AG09319 (cell line): ENCODE measurements at regions not wholly inside any gene's neighbourhood (a gene's known extent, or its start where the extent isn't known, plus 50 kb on each side); places are given as distances from the start of the nearest gene placed in this dataset.

Source experiments
- DNase-seq: peaks from one replicate; pipeline ENCODE4 v3.0.0-alpha.2; 2010; ENCODE audit warnings: low read depth; ENCODE audit errors: extremely low read depth
- CTCF ChIP-seq: IDR thresholded peaks from 2 replicates; pipeline ENCODE4 v1.5.1; 2011; ENCODE audit warnings: low read depth, mild to moderate bottlenecking, inconsistent platforms, low read length, moderate library complexity

GRCh38 chr3:110375751-110376518, 695.7 kb upstream of the NECTIN3 start:
- no peak for TF ChIP-seq CTCF
- DNase-seq, result no peak

DNA sequence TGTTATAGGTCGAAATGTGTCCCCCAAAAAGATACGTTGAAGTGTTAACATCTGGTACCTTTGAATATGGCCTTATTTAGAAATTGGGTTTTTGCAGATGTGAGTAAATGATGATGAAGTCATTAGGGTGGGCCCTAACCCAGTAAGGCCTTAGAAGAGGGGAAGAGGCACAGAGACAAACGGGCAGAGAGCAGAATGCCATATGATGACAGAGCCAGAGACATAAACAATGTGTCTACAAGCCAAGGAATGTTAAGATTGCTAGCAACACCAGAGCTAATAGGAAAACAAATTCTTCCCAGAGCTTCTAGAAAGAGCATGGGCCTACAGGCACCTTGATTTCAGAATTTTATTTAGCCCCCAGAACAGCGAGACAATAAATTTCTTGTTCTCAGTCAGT, 693.1 kb upstream of the NECTIN3 start:
- no peak for DNase-seq
- TF ChIP-seq CTCF, result no peak

DNA sequence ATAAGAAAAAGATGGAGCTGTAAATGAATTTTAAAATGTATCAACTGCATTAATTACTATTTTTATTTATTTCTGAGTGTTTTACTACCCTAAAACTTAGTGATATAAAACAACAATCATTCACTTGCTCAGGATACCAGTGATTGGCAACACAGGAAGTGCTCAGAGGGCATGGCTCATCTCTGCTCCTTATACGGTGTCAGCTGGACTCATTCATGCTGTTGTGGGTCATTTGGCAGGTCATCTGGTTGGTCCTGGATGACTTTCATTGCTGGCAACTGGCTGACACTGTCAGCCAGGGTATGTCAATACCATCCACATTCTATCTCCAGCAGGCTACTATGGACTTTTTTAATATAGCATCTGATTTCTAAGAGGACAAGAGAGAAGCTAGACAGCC, 689.6 kb upstream of the NECTIN3 start:
- no peak for TF ChIP-seq CTCF
- no peak for DNase-seq

DNA sequence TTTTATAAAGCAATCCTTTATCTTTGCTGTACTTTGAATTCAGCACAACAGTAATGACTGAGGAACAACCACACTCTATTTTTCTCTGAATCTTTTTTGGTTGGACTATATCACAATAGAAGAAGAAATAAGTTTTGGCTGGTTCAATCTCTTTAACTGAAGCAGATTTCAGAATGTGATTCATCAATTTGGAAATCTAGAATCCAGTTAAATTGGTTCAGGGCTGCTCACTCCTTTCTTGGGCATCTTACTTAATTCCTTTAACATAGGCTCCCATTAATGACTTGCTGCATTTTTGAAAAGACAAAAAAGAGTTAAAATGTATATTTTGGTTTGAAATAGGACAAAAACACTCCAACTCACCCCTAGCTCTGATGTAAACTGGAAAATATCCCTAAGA, 688.3 kb upstream of the NECTIN3 start:
- no peak for DNase-seq
- no peak for TF ChIP-seq CTCF

DNA sequence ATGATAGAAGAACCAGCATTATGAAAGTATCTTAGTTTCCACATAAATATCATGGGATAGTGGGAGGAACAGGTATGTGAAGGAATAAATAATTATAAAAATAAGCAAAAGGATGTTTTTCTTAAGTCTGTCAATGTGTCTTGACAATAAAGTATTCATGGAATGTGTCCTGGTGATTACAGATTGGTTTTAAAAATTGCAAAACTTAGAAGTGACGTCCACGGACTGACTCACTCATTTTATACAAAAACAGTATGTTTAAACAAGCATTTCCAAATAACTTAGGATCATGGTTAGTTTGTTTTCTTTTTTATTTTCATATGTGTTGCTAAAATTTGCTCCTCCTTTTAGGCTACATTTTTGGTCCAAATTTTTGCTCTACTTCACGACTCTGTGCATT, 687.0 kb upstream of the NECTIN3 start:
- peak; percentile 39 for DNase-seq
- TF ChIP-seq CTCF, result no peak

DNA sequence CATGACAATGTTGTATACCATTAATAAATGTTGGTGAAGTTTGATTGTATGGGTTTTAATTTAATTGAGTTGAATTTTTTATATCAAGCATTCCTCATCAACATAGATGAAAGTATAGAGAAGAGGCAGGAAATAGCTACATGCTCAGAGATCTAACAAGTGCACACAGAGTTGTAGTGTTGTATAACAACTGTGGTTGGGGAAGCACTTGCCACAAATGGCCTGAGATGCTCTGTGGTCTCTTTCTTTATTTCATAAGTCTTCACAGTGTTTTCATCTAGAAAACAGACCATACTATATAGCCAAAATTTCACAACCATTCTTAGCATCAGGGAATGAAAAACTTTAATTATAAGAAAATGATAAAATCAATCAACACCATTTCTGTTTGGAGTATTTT, 682.6 kb upstream of the NECTIN3 start:
- no peak for DNase-seq
- TF ChIP-seq CTCF, result no peak

DNA sequence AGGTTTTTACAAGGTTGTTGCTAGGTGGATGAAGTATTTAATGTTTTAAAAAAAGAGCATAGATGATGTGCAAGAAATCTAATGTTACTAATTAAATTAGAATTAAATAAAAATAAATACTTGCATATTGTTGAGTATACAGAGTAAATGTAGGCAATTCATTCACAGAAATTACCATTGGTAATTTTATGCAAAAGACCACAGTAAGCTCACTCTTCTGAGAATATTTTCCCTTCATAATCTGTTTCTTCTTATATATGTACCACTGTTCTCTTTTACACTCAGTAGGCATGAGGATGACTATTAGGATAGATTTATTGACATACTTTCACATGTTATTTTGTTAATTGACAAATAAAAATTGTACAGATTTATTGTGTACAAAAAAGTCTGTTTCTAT, 681.2 kb upstream of the NECTIN3 start:
- no peak for TF ChIP-seq CTCF
- no peak for DNase-seq
